ENCODE measurements at regions not wholly inside any gene's neighbourhood (a gene's known extent, or its start where the extent isn't known, plus 50 kb on each side); places are given as distances from the start of the nearest gene placed in this dataset.

- Histone ChIP-seq H3K79me2 (ENCODE audit: insufficient read depth, low read length) (no peaks in the 10 kb centered on the region), H2AFZ (ENCODE audit: low read length) (no peak overlapping the region), H3K27me3 (ENCODE audit: insufficient read depth, low read length) (no peaks in the 10 kb centered on the region), H3K9ac (ENCODE audit: low read length) (no peak overlapping the region), H4K20me1 (ENCODE audit: insufficient read depth, low read length) (no peaks in the 10 kb centered on the region), H3K9me3 (ENCODE audit: low read length) (peaks cover 11% of the 10 kb centered on the region), H3F3A (ENCODE audit: insufficient read depth, low read length) (no peaks in the 10 kb centered on the region), H3K4me3 (ENCODE audit: low read depth, low read length, poor library complexity, severe bottlenecking) (no peak overlapping the region), H3K4me2 (ENCODE audit: low read length) (no peak overlapping the region), H3K9me2 (ENCODE audit: low read depth, low read length) (no peaks in the 10 kb centered on the region), H3K4me1 (ENCODE audit: insufficient read depth, low read length, severe bottlenecking) (no peaks in the 10 kb centered on the region), H3K27ac (ENCODE audit: low read depth, low read length, poor library complexity, severe bottlenecking) (no peak overlapping the region), H3K36me3 (ENCODE audit: insufficient read depth, low read length) (no peaks in the 10 kb centered on the region)
- TF ChIP-seq EZH2 (IDR thresholded peaks at IDR 0.05; ENCODE audit: borderline replicate concordance, low read length) = no peak
- TF ChIP-seq CTCF (IDR thresholded peaks at IDR 0.05; ENCODE audit: low read length) = no peak
Measured at GRCh38 chr5:158382473-158382872, 523.5 kb upstream of the CLINT1 start.

GRCh38 chr5:158381614-158382160 lies 522.7 kb upstream of the CLINT1 start:
- H3K4me1 ChIP-seq (ENCODE audit: insufficient read depth, low read length, severe bottlenecking) = no peaks in the 10 kb centered on the region
- no peak overlapping the region for H3K9ac ChIP-seq (ENCODE audit: low read length)
- H2AFZ ChIP-seq (ENCODE audit: low read length) = no peak overlapping the region
- peaks cover 11% of the 10 kb centered on the region for H3K9me3 ChIP-seq (ENCODE audit: low read length)
- no peak overlapping the region for H3K4me3 ChIP-seq (ENCODE audit: low read depth, low read length, poor library complexity, severe bottlenecking)
- no peaks in the 10 kb centered on the region for H3K36me3 ChIP-seq (ENCODE audit: insufficient read depth, low read length)
- H3F3A ChIP-seq (ENCODE audit: insufficient read depth, low read length) = no peaks in the 10 kb centered on the region
- no peaks in the 10 kb centered on the region for H3K79me2 ChIP-seq (ENCODE audit: insufficient read depth, low read length)
- no peaks in the 10 kb centered on the region for H3K9me2 ChIP-seq (ENCODE audit: low read depth, low read length)
- no peak overlapping the region for H3K4me2 ChIP-seq (ENCODE audit: low read length)
- H3K27me3 ChIP-seq (ENCODE audit: insufficient read depth, low read length) = no peaks in the 10 kb centered on the region
- no peaks in the 10 kb centered on the region for H4K20me1 ChIP-seq (ENCODE audit: insufficient read depth, low read length)
- no peak overlapping the region for H3K27ac ChIP-seq (ENCODE audit: low read depth, low read length, poor library complexity, severe bottlenecking)
- no peak for TF ChIP-seq CTCF (IDR thresholded peaks at IDR 0.05; ENCODE audit: low read length)
- TF ChIP-seq EZH2 (IDR thresholded peaks at IDR 0.05; ENCODE audit: borderline replicate concordance, low read length) = no peak

- Histone ChIP-seq H3K79me2 (ENCODE audit: insufficient read depth, low read length) (no peaks in the 10 kb centered on the region), H3K27ac (ENCODE audit: low read depth, low read length, poor library complexity, severe bottlenecking) (no peak overlapping the region), H3K4me2 (ENCODE audit: low read length) (no peak overlapping the region), H3K9me3 (ENCODE audit: low read length) (0 out of 2 replicates have a peak, but pooled peaks cover 6% of the 10 kb centered on the region), H3K9me2 (ENCODE audit: low read depth, low read length) (no peaks in the 10 kb centered on the region), H4K20me1 (ENCODE audit: insufficient read depth, low read length) (no peaks in the 10 kb centered on the region), H3F3A (ENCODE audit: insufficient read depth, low read length) (no peaks in the 10 kb centered on the region), H3K27me3 (ENCODE audit: insufficient read depth, low read length) (no peaks in the 10 kb centered on the region), H2AFZ (ENCODE audit: low read length) (no peak overlapping the region), H3K9ac (ENCODE audit: low read length) (no peak overlapping the region), H3K36me3 (ENCODE audit: insufficient read depth, low read length) (no peaks in the 10 kb centered on the region), H3K4me3 (ENCODE audit: low read depth, low read length, poor library complexity, severe bottlenecking) (no peak overlapping the region), H3K4me1 (ENCODE audit: insufficient read depth, low read length, severe bottlenecking) (no peaks in the 10 kb centered on the region)
- TF ChIP-seq EZH2 (IDR thresholded peaks at IDR 0.05; ENCODE audit: borderline replicate concordance, low read length) (no peak), CTCF (IDR thresholded peaks at IDR 0.05; ENCODE audit: low read length) (no peak)
Measured at GRCh38 chr5:158380661-158381060, 521.7 kb upstream of the CLINT1 start.
